ENCODE measurements at regions not wholly inside any gene's neighbourhood (a gene's known extent, or its start where the extent isn't known, plus 50 kb on each side); places are given as distances from the start of the nearest gene placed in this dataset.

- peaks cover 5% of the 10 kb centered on the region for H3K9me3 Mint-ChIP-seq (ENCODE audit: insufficient read depth)
- H2AFZ ChIP-seq (ENCODE audit: insufficient read depth, low read depth, low read length, poor library complexity, severe bottlenecking), result no peak overlapping the region
- H3K4me3 ChIP-seq (ENCODE audit: control extremely low read depth in 1 of 5, extremely low read depth in 1 of 5, insufficient read depth in 1 of 5, low read depth in 2 of 5, low read length in 4 of 5), result no peak overlapping the region
- ATAC-seq (ENCODE audit: low read depth), result no peak
- H3K4me3 Mint-ChIP-seq, result no peak overlapping the region
- H3K9me3 ChIP-seq (ENCODE audit: control extremely low read depth in 1 of 3, control insufficient read depth in 2 of 3, insufficient read depth in 1 of 3, low read length in 2 of 3), result peaks cover 0 to 14% (median 13%) of the 10 kb centered on the region in 3 donors
- H3K27ac ChIP-seq (ENCODE audit: low read length in 2 of 2), result no peak overlapping the region
- ChIA-PET CTCF (no interaction called here), POLR2A (no interaction called here)
- no peaks in the 10 kb centered on the region for H3K79me2 ChIP-seq (ENCODE audit: control insufficient read depth, insufficient read depth, low read length)
- no peaks in the 10 kb centered on the region for H3K36me3 ChIP-seq (replicated peaks in 1 of 2; ENCODE audit: control extremely low read depth in 1 of 2, control insufficient read depth in 1 of 2, extremely low read depth in 1 of 2, insufficient read depth in 2 of 2, low read length in 1 of 2)
- H3K27me3 Mint-ChIP-seq, result peaks cover 3% of the 10 kb centered on the region
- no peaks in the 10 kb centered on the region for H4K20me1 ChIP-seq (ENCODE audit: control insufficient read depth, insufficient read depth, low read length, poor library complexity, severe bottlenecking)
- WGBS (ENCODE audit: insufficient coverage), result 83% methylated on average over 4 of the region's 4 CpGs
- no peaks in the 10 kb centered on the region for H3K4me1 ChIP-seq (ENCODE audit: control insufficient read depth in 2 of 2, insufficient read depth in 2 of 2, low read length in 2 of 2)
- no peaks in the 10 kb centered on the region for H3K4me1 Mint-ChIP-seq
- H3K27me3 ChIP-seq (replicated peaks in 1 of 4; ENCODE audit: control extremely low read depth in 1 of 4, control insufficient read depth in 3 of 4, insufficient read depth in 4 of 4, low read length in 3 of 4), result peaks cover 0 to 4% (median 0%) of the 10 kb centered on the region in 4 experiments
- no peak overlapping the region for H3K4me2 ChIP-seq (replicated peaks; ENCODE audit: low read depth, low read length, poor library complexity, severe bottlenecking)
- H3K9ac ChIP-seq (ENCODE audit: low read length), result no peak overlapping the region
- no peak overlapping the region for H3K27ac Mint-ChIP-seq
- no peak for DNase-seq
- intact Hi-C loops (cut with micrococcal nuclease), result no loop called here
- TF ChIP-seq CTCF (IDR thresholded peaks at IDR 0.05) (no peak), EZH2 (IDR thresholded peaks at IDR 0.05; ENCODE audit: borderline replicate concordance, insufficient read depth, low read depth, low read length, poor library complexity, severe bottlenecking) (no peak)
These were observed 137.4 kb upstream of the LARGE1 start for GRCh38 chr22:34057726-34058125.

- DNase-seq (no peak), ATAC-seq (ENCODE audit: low read depth) (no peak)
- Histone ChIP-seq H2AFZ (ENCODE audit: insufficient read depth, low read depth, low read length, poor library complexity, severe bottlenecking) (no peak overlapping the region), H3K27ac (ENCODE audit: low read length in 2 of 2) (no peak overlapping the region), H3K36me3 (replicated peaks in 1 of 2; ENCODE audit: control extremely low read depth in 1 of 2, control insufficient read depth in 1 of 2, extremely low read depth in 1 of 2, insufficient read depth in 2 of 2, low read length in 1 of 2) (no peaks in the 10 kb centered on the region), H3K9me3 (ENCODE audit: control extremely low read depth in 1 of 3, control insufficient read depth in 2 of 3, insufficient read depth in 1 of 3, low read length in 2 of 3) (peaks cover 0 to 4% (median 3%) of the 10 kb centered on the region in 3 donors), H3K4me2 (replicated peaks; ENCODE audit: low read depth, low read length, poor library complexity, severe bottlenecking) (no peak overlapping the region), H3K4me3 (ENCODE audit: control extremely low read depth in 1 of 5, extremely low read depth in 1 of 5, insufficient read depth in 1 of 5, low read depth in 2 of 5, low read length in 4 of 5) (no peak overlapping the region), H3K27me3 (replicated peaks in 1 of 4; ENCODE audit: control extremely low read depth in 1 of 4, control insufficient read depth in 3 of 4, insufficient read depth in 4 of 4, low read length in 3 of 4) (peaks cover 0 to 5% (median under 1%) of the 10 kb centered on the region in 4 experiments), H4K20me1 (ENCODE audit: control insufficient read depth, insufficient read depth, low read length, poor library complexity, severe bottlenecking) (no peaks in the 10 kb centered on the region), H3K9ac (ENCODE audit: low read length) (no peak overlapping the region), H3K4me1 (ENCODE audit: control insufficient read depth in 2 of 2, insufficient read depth in 2 of 2, low read length in 2 of 2) (no peaks in the 10 kb centered on the region), H3K79me2 (ENCODE audit: control insufficient read depth, insufficient read depth, low read length) (no peaks in the 10 kb centered on the region)
- Mint-ChIP-seq H3K9me3 (ENCODE audit: insufficient read depth) (no peaks in the 10 kb centered on the region), H3K27me3 (no peaks in the 10 kb centered on the region), H3K27ac (no peak overlapping the region), H3K4me3 (no peak overlapping the region), H3K4me1 (no peaks in the 10 kb centered on the region)
- TF ChIP-seq EZH2 (IDR thresholded peaks at IDR 0.05; ENCODE audit: borderline replicate concordance, insufficient read depth, low read depth, low read length, poor library complexity, severe bottlenecking), result no peak
- POLR2A ChIA-PET, result no interaction called here
- WGBS (ENCODE audit: insufficient coverage), result 94% methylated on average over 7 of the region's 7 CpGs
- CTCF ChIA-PET, result no interaction called here
- intact Hi-C loops (cut with micrococcal nuclease), result no loop called here
These were observed 144.4 kb upstream of the LARGE1 start for GRCh38 chr22:34064696-34065095.

All from B cell (primary cell).